Liver (tissue), 8 donors: ENCODE measurements at regions not wholly inside any gene's neighbourhood (a gene's known extent, or its start where the extent isn't known, plus 50 kb on each side); places are given as distances from the start of the nearest gene placed in this dataset.

Experiments
- DNase-seq: peaks from one replicate; pipeline ENCODE4 v3.0.0-alpha.2; 2017; ENCODE audit warnings: low spot score
- H3K27ac ChIP-seq, 2 donors: one replicate each; pipeline ENCODE4 v1.7.0; 2013; ENCODE audit warnings: inconsistent platforms in 2 of 2, low read length in 2 of 2, control low read depth in 1 of 2, low read depth in 1 of 2, mild to moderate bottlenecking in 1 of 2
- H3K27me3 ChIP-seq, 4 donors: one replicate each; pipeline versions ENCODE4 v1.6.1 to v1.7.0; 2013; ENCODE audit warnings: low read length in 3 of 4, inconsistent platforms in 1 of 4, mild to moderate bottlenecking in 1 of 4, moderate library complexity in 1 of 4; ENCODE audit not compliant: control insufficient read depth in 4 of 4, insufficient read depth in 4 of 4
- H3K36me3 ChIP-seq, 4 donors: one replicate each; pipeline versions ENCODE4 v1.6.1 to v1.7.0; 2013; ENCODE audit warnings: low read length in 3 of 4, mild to moderate bottlenecking in 3 of 4, low read depth in 1 of 4, moderate library complexity in 1 of 4; ENCODE audit not compliant: control insufficient read depth in 4 of 4, insufficient read depth in 3 of 4
- H3K4me1 ChIP-seq, 4 donors: one replicate each; pipeline versions ENCODE4 v1.6.1 to v1.7.0; 2013; ENCODE audit warnings: low read length in 3 of 4, mild to moderate bottlenecking in 3 of 4, moderate library complexity in 1 of 4; ENCODE audit not compliant: control insufficient read depth in 4 of 4, insufficient read depth in 4 of 4
- H3K4me3 ChIP-seq, 3 donors: one replicate each; pipeline versions ENCODE4 v1.6.1 to v1.7.0; 2013; ENCODE audit warnings: low read length in 3 of 3, control low read depth in 1 of 3, low read depth in 1 of 3, mild to moderate bottlenecking in 1 of 3
- H3K9ac ChIP-seq, 2 donors: one replicate each; pipeline ENCODE4 v1.7.0; 2013; ENCODE audit warnings: low read length in 2 of 2, mild to moderate bottlenecking in 2 of 2, moderate library complexity in 2 of 2, control low read depth in 1 of 2, low read depth in 1 of 2
- H3K9me3 ChIP-seq, 4 donors: one replicate each; pipeline versions ENCODE4 v1.6.1 to v1.7.0; 2013; ENCODE audit warnings: low read length in 3 of 4; ENCODE audit not compliant: control insufficient read depth in 4 of 4
- EGR1 ChIP-seq, 2 donors: IDR thresholded peaks; 2 replicates each; pipeline ENCODE4 v1.6.1; 2016 to 2018; ENCODE audit warnings: antibody characterized with exemption in 2 of 2, low read depth in 2 of 2
- FOXA1 ChIP-seq: IDR thresholded peaks from 2 replicates; pipeline ENCODE4 v1.6.1; 2016; ENCODE audit warnings: antibody characterized with exemption
- GABPA ChIP-seq, 2 donors: IDR thresholded peaks in 1 of 2; conservative IDR thresholded peaks in 1 of 2; 2 replicates each; pipeline ENCODE4 v1.6.1; 2016; ENCODE audit warnings: antibody characterized with exemption in 2 of 2, mild to moderate bottlenecking in 1 of 2, moderate library complexity in 1 of 2
- JUND ChIP-seq, 2 donors: IDR thresholded peaks; 2 replicates each; pipeline ENCODE4 v1.6.1; 2016; ENCODE audit warnings: antibody characterized with exemption in 2 of 2
- RXRA ChIP-seq, 2 donors: IDR thresholded peaks; 2 replicates each; pipeline ENCODE4 v1.6.1; 2017 to 2018; ENCODE audit warnings: antibody characterized with exemption in 2 of 2, mild to moderate bottlenecking in 1 of 2
- SP1 ChIP-seq: IDR thresholded peaks from 2 replicates; pipeline ENCODE4 v1.6.1; 2018; ENCODE audit warnings: antibody characterized with exemption, mild to moderate bottlenecking
- TAF1 ChIP-seq: conservative IDR thresholded peaks from 2 replicates; pipeline ENCODE4 v1.6.1; 2016; ENCODE audit warnings: antibody characterized with exemption, mild to moderate bottlenecking
- YY1 ChIP-seq: IDR thresholded peaks from 2 replicates; pipeline ENCODE4 v1.6.1; 2016; ENCODE audit warnings: antibody characterized with exemption, mild to moderate bottlenecking
- WGBS: extraction: QIAGEN DNeasy Blood & Tissue Kit; methylation state at CpG from one replicate; pipeline ENCODE4 v1.1.7; 2013; 5-methylcytosine and 5-hydroxymethylcytosine counted together
- TF ChIP-seq, protein P1 (sequence below): IDR thresholded peaks from 2 replicates; pipeline ENCODE4 v1.6.1; 2016; ENCODE audit warnings: antibody characterized with exemption
- TF ChIP-seq, protein P2 (sequence below): fragments of 150-350 bp; IDR thresholded peaks from 2 replicates; pipeline ENCODE4 v1.5.1; 2017; ENCODE audit warnings: improper control_type of control experiment, low read depth, low read length; ENCODE audit not compliant: missing input control
- TF ChIP-seq, protein P3 (sequence below): IDR thresholded peaks from 2 replicates; pipeline ENCODE4 v1.6.1; 2016; ENCODE audit warnings: antibody characterized with exemption
- TF ChIP-seq, protein P4 (sequence below): IDR thresholded peaks from 2 replicates; pipeline ENCODE4 v1.6.1; 2016; ENCODE audit warnings: antibody characterized with exemption, mild to moderate bottlenecking
- TF ChIP-seq, protein P5 (sequence below): IDR thresholded peaks from 2 replicates; pipeline ENCODE4 v1.6.1; 2016; ENCODE audit warnings: antibody characterized with exemption
- donor health status: healthy.
- donor health status: healthy.
- donor health status: healthy.
- donor health status: healthy.
- donor health status: healthy.

DNA sequence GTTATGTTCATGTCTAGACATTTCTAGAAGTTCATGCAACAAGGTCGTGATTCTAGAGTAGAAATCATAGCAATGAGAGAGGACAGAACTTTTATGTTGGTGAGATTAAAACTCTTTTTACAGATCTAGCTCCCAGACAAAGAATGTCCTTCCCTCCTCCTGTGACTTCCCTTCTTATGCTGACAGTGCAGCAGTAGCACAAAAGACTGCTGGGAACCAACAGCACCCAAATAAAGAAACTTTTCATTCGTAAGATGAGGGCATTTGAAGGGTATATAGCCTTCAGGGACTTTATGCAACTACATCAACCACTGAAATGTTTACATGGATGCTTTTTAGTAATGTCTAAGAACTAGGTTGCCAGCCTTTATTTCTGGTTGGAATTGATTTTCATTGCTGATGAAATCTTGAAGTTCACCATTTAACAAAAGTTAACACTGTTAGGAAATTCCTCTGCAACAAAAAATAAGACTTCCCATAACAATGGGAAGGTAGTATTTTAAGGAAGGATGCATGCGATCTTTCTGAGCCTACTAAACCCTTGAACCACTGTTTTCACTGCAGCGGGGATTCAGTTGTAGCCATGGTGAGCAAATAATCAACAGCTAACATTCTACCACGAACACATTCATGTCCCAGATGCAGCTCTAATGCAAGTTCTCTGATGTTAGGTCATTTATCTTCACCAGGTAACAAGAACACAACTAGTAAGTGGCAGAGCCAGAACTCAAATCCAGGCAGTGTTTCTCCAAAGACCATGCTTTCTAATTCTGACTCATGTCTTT is 672.8 kb downstream of the PTPRC start:
- Histone ChIP-seq H3K4me1 (no peaks in the 10 kb centered on the region), H3K27ac (no peak overlapping the region), H3K9ac (no peak overlapping the region), H3K27me3 (peaks cover 0 to 5% (median 0%) of the 10 kb centered on the region in 4 donors), H3K4me3 (no peak overlapping the region), H3K36me3 (no peaks in the 10 kb centered on the region), H3K9me3 (no peaks in the 10 kb centered on the region)
- WGBS = 70% methylated on average over 5 of the region's 5 CpGs
- DNase-seq = no peak
- TF ChIP-seq FOXA1 = no peak
- TF ChIP-seq YY1 = no peak
- TF ChIP-seq, protein P1, sequence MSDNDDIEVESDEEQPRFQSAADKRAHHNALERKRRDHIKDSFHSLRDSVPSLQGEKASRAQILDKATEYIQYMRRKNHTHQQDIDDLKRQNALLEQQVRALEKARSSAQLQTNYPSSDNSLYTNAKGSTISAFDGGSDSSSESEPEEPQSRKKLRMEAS = no peak
- TF ChIP-seq, protein P2, sequence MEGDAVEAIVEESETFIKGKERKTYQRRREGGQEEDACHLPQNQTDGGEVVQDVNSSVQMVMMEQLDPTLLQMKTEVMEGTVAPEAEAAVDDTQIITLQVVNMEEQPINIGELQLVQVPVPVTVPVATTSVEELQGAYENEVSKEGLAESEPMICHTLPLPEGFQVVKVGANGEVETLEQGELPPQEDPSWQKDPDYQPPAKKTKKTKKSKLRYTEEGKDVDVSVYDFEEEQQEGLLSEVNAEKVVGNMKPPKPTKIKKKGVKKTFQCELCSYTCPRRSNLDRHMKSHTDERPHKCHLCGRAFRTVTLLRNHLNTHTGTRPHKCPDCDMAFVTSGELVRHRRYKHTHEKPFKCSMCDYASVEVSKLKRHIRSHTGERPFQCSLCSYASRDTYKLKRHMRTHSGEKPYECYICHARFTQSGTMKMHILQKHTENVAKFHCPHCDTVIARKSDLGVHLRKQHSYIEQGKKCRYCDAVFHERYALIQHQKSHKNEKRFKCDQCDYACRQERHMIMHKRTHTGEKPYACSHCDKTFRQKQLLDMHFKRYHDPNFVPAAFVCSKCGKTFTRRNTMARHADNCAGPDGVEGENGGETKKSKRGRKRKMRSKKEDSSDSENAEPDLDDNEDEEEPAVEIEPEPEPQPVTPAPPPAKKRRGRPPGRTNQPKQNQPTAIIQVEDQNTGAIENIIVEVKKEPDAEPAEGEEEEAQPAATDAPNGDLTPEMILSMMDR = no peak

DNA sequence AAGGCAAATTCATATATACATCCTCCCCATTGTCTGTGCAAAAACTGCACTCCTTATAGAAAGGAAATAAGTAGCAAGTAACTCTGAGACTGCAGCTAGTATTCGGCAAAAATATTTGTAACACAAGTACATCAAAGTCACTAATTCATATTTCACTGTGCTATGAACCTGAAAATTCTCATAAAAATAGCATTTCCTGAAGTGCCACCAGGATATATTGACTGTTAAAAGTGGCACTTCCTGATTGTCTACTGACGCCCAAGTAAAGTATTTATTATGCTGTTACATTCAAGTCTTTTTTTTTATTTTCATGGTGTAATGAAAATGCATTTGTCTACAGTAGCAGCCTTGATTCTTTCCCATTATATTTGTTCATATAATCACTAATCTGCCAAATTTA is 673.8 kb downstream of the PTPRC start:
- H3K36me3 ChIP-seq = no peaks in the 10 kb centered on the region
- no peaks in the 10 kb centered on the region for H3K9me3 ChIP-seq
- H3K27ac ChIP-seq = no peak overlapping the region
- no peak for DNase-seq
- 33% methylated on average over 2 of the region's 2 CpGs for WGBS
- H3K4me3 ChIP-seq = no peak overlapping the region
- no peak for TF ChIP-seq TAF1
- no peak for TF ChIP-seq RXRA (IDR thresholded peaks at IDR 0.05)
- TF ChIP-seq EGR1 (IDR thresholded peaks at IDR 0.05; ENCODE audit: low read depth in 2 of 2) = no peak
- TF ChIP-seq, protein P2 = no peak
- TF ChIP-seq, protein P3, sequence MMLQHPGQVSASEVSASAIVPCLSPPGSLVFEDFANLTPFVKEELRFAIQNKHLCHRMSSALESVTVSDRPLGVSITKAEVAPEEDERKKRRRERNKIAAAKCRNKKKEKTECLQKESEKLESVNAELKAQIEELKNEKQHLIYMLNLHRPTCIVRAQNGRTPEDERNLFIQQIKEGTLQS = no peak
- TF ChIP-seq JUND (IDR thresholded peaks at IDR 0.05) = no peak
- TF ChIP-seq GABPA (IDR thresholded peaks at IDR 0.05 in 1 of 2, conservative IDR thresholded peaks at IDR 0.05 in 1 of 2) = no peak
- TF ChIP-seq, protein P4, sequence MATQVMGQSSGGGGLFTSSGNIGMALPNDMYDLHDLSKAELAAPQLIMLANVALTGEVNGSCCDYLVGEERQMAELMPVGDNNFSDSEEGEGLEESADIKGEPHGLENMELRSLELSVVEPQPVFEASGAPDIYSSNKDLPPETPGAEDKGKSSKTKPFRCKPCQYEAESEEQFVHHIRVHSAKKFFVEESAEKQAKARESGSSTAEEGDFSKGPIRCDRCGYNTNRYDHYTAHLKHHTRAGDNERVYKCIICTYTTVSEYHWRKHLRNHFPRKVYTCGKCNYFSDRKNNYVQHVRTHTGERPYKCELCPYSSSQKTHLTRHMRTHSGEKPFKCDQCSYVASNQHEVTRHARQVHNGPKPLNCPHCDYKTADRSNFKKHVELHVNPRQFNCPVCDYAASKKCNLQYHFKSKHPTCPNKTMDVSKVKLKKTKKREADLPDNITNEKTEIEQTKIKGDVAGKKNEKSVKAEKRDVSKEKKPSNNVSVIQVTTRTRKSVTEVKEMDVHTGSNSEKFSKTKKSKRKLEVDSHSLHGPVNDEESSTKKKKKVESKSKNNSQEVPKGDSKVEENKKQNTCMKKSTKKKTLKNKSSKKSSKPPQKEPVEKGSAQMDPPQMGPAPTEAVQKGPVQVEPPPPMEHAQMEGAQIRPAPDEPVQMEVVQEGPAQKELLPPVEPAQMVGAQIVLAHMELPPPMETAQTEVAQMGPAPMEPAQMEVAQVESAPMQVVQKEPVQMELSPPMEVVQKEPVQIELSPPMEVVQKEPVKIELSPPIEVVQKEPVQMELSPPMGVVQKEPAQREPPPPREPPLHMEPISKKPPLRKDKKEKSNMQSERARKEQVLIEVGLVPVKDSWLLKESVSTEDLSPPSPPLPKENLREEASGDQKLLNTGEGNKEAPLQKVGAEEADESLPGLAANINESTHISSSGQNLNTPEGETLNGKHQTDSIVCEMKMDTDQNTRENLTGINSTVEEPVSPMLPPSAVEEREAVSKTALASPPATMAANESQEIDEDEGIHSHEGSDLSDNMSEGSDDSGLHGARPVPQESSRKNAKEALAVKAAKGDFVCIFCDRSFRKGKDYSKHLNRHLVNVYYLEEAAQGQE = no peak
- TF ChIP-seq, protein P5, sequence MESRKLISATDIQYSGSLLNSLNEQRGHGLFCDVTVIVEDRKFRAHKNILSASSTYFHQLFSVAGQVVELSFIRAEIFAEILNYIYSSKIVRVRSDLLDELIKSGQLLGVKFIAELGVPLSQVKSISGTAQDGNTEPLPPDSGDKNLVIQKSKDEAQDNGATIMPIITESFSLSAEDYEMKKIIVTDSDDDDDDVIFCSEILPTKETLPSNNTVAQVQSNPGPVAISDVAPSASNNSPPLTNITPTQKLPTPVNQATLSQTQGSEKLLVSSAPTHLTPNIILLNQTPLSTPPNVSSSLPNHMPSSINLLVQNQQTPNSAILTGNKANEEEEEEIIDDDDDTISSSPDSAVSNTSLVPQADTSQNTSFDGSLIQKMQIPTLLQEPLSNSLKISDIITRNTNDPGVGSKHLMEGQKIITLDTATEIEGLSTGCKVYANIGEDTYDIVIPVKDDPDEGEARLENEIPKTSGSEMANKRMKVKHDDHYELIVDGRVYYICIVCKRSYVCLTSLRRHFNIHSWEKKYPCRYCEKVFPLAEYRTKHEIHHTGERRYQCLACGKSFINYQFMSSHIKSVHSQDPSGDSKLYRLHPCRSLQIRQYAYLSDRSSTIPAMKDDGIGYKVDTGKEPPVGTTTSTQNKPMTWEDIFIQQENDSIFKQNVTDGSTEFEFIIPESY = no peak
- TF ChIP-seq, protein P1 = no peak
- TF ChIP-seq SP1 = no peak
- TF ChIP-seq YY1 = no peak
- H3K9ac ChIP-seq = no peak overlapping the region
- peaks cover 0 to 5% (median 0%) of the 10 kb centered on the region in 4 donors for H3K27me3 ChIP-seq
- no peaks in the 10 kb centered on the region for H3K4me1 ChIP-seq
